Endothelial cell of umbilical vein (primary cell): ENCODE measurements at regions not wholly inside any gene's neighbourhood (a gene's known extent, or its start where the extent isn't known, plus 50 kb on each side); places are given as distances from the start of the nearest gene placed in this dataset.

Experiments
- BruUV-seq: library from RNA; stranded (reverse); fragments of 400-500 nt; replicated peaks from 2 replicates; lab custom pipeline; 2021; lab: Mats Ljungman, UMichigan
- CTCF ChIA-PET: fragments of 300-600, 350-600 bp; sonication (Branson Sonifier 250); formaldehyde crosslinking; loops from one replicate; lab custom pipeline; 2021; ENCODE audit warnings: antibody characterized with exemption, inconsistent platforms; lab: Charles Lee
- POLR2A ChIA-PET: fragments of 300-600, 350-600 bp; sonication (Branson Sonifier 250); formaldehyde crosslinking; loops from one replicate; lab custom pipeline; 2021; ENCODE audit warnings: antibody characterized with exemption, inconsistent platforms; lab: Charles Lee
- DNase-seq: peaks from one replicate; pipeline ENCODE4 v3.0.0-alpha.2; 2011; ENCODE audit warnings: low read depth, low spot score
- FAIRE-seq: peaks from 2 replicates; lab custom pipeline; 2011; peaks lifted over from hg19 to GRCh38; lab: Jason Lieb, UNC
- H2AFZ ChIP-seq: 2 replicates; pipeline ENCODE4 v1.6.0; 2012; ENCODE audit warnings: low read depth, low read length, control low read depth, inconsistent platforms
- H3K27ac ChIP-seq: 2 replicates; pipeline ENCODE4 v1.5.1; 2011; ENCODE audit warnings: low read depth, mild to moderate bottlenecking, control low read depth, low read length, moderate library complexity; ENCODE audit not compliant: insufficient read depth
- H3K27me3 ChIP-seq, 2 experiments: 2 replicates each; pipeline versions ENCODE4 v1.6.0 to v1.6.1; 2011; ENCODE audit warnings: low read length in 2 of 2, mixed read lengths in 1 of 2; ENCODE audit not compliant: control insufficient read depth in 2 of 2, insufficient read depth in 2 of 2
- H3K36me3 ChIP-seq, 2 experiments: 2 replicates in 1 of 2; 3 replicates in 1 of 2; pipeline ENCODE4 v1.5.1; 2011; ENCODE audit warnings: low read length in 2 of 2, mild to moderate bottlenecking in 1 of 2, moderate library complexity in 1 of 2; ENCODE audit not compliant: control insufficient read depth in 2 of 2, insufficient read depth in 2 of 2; ENCODE audit errors: extremely low read depth in 1 of 2
- H3K4me1 ChIP-seq: 3 replicates; pipeline ENCODE4 v1.5.1; 2011; ENCODE audit warnings: mild to moderate bottlenecking, low read length; ENCODE audit not compliant: control insufficient read depth, insufficient read depth; ENCODE audit errors: extremely low read depth
- H3K4me2 ChIP-seq: 2 replicates; pipeline ENCODE4 v1.6.1; 2011; ENCODE audit warnings: low read length, control low read depth, mixed read lengths; ENCODE audit not compliant: insufficient read depth
- H3K4me3 ChIP-seq, 3 experiments: fragments of 200-600 bp in 1 of 3; sonication (generic), shearing (Covaris generic) in 1 of 3; replicated peaks in 1 of 3; 2 replicates each; pipeline ENCODE4 v1.5.1; 2011 to 2016; ENCODE audit warnings: control low read depth in 3 of 3, low read length in 3 of 3, mild to moderate bottlenecking in 2 of 3, inconsistent platforms in 1 of 3, low read depth in 1 of 3, moderate library complexity in 1 of 3; ENCODE audit not compliant: insufficient read depth in 1 of 3
- H3K79me2 ChIP-seq: 2 replicates; pipeline ENCODE4 v1.6.0; 2012; ENCODE audit warnings: low read length, inconsistent platforms; ENCODE audit not compliant: control insufficient read depth, insufficient read depth
- H3K9ac ChIP-seq: replicated peaks from 2 replicates; pipeline ENCODE3; 2011; ENCODE audit warnings: low read length, control low read depth; ENCODE audit not compliant: insufficient read depth; ENCODE audit errors: extremely low read depth
- H3K9me1 ChIP-seq: replicated peaks from 3 replicates; pipeline ENCODE4 v1.6.0; 2011; ENCODE audit warnings: mild to moderate bottlenecking, low read length; ENCODE audit not compliant: control insufficient read depth, insufficient read depth; ENCODE audit errors: extremely low read depth
- H3K9me3 ChIP-seq: replicated peaks from 2 replicates; pipeline ENCODE4 v1.5.1; 2012; ENCODE audit warnings: low read length, inconsistent platforms; ENCODE audit not compliant: control insufficient read depth, insufficient read depth
- H4K20me1 ChIP-seq: replicated peaks from 2 replicates; pipeline ENCODE3; 2011; ENCODE audit warnings: mild to moderate bottlenecking, low read length; ENCODE audit not compliant: control insufficient read depth, insufficient read depth; ENCODE audit errors: extremely low read depth
- EZH2 ChIP-seq: IDR thresholded peaks from 2 replicates; pipeline ENCODE4 v1.6.1; 2012; ENCODE audit warnings: borderline replicate concordance, low read depth, mild to moderate bottlenecking, moderate library complexity, low read length, inconsistent platforms; ENCODE audit not compliant: severe bottlenecking
- FOS ChIP-seq: IDR thresholded peaks from 2 replicates; pipeline ENCODE4 v1.6.1; 2011; ENCODE audit warnings: mild to moderate bottlenecking, low read length, moderate library complexity, borderline replicate concordance; ENCODE audit not compliant: insufficient read depth
- GATA2 ChIP-seq: IDR thresholded peaks from 2 replicates; pipeline ENCODE4 v1.7.0; 2011; ENCODE audit warnings: low read depth, mild to moderate bottlenecking, moderate library complexity, mixed read lengths, low read length; ENCODE audit not compliant: insufficient read length, insufficient read depth
- JUN ChIP-seq: IDR thresholded peaks from 2 replicates; pipeline ENCODE4 v1.6.1; 2011; ENCODE audit warnings: borderline replicate concordance, low read depth; ENCODE audit not compliant: insufficient read length, insufficient read depth
- MYC ChIP-seq: IDR thresholded peaks from one replicate; pipeline ENCODE4 v1.6.1; 2011; ENCODE audit warnings: mild to moderate bottlenecking, low read depth, low read length
- POLR2A ChIP-seq: IDR thresholded peaks from 2 replicates; pipeline ENCODE4 v1.6.1; 2012; ENCODE audit warnings: low read depth, mild to moderate bottlenecking, control low read depth, low read length
- POLR2AphosphoS5 ChIP-seq: IDR thresholded peaks from 2 replicates; pipeline ENCODE4 v1.6.1; 2012; ENCODE audit warnings: low read depth, mild to moderate bottlenecking, control low read depth, low read length, moderate library complexity; ENCODE audit not compliant: insufficient read depth
- dilution Hi-C: fragments of 300-500 bp; cut with MboI; formaldehyde crosslinking; loops from one replicate; pipeline ENCODE4 v1.15.0; 2019; ENCODE audit warnings: low sequenced_read_pairs; ENCODE audit not compliant: extremely low pct_ligation_motif_present
- intact Hi-C: fragments of 100-400 bp; cut with micrococcal nuclease; formaldehyde crosslinking; loops from one replicate; pipeline ENCODE4 v1.10.0; 2022
- TF ChIP-seq, protein P1 (sequence below): IDR thresholded peaks from 2 replicates; pipeline ENCODE4 v1.6.1; 2011; ENCODE audit not compliant: insufficient read depth, insufficient read length
- TF ChIP-seq, protein P2 (sequence below), 2 donors: IDR thresholded peaks; 1 replicate in 1 of 2; 2 replicates in 1 of 2; pipeline ENCODE4 v1.5.1; 2011; ENCODE audit warnings: low read length in 2 of 2, mild to moderate bottlenecking in 2 of 2, moderate library complexity in 2 of 2, control low read depth in 1 of 2, inconsistent platforms in 1 of 2, low read depth in 1 of 2; ENCODE audit not compliant: insufficient read depth in 1 of 2; ENCODE audit errors: extremely low read depth in 1 of 2

GRCh38 chr6:63066055-63066704 is 145.1 kb upstream of the FKBP1C start:
- Histone ChIP-seq H3K4me3 (no peak overlapping the region), H3K4me2 (no peak overlapping the region), H3K9me1 (no peaks in the 10 kb centered on the region), H2AFZ (no peak overlapping the region), H3K27me3 (no peaks in the 10 kb centered on the region), H3K27ac (no peak overlapping the region), H3K36me3 (no peaks in the 10 kb centered on the region), H3K4me1 (no peaks in the 10 kb centered on the region), H3K9ac (no peak overlapping the region), H3K79me2 (no peaks in the 10 kb centered on the region), H3K9me3 (no peaks in the 10 kb centered on the region), H4K20me1 (no peaks in the 10 kb centered on the region)
- BruUV-seq = no TSS peak
- POLR2A ChIA-PET = no interaction called here
- intact Hi-C loops (no loop called here), dilution Hi-C loops (no loop called here)
- TF ChIP-seq FOS (no peak), POLR2AphosphoS5 (no peak), GATA2 (no peak)
- no peak for DNase-seq
- CTCF ChIA-PET = no interaction called here
- FAIRE-seq = no peak

DNA sequence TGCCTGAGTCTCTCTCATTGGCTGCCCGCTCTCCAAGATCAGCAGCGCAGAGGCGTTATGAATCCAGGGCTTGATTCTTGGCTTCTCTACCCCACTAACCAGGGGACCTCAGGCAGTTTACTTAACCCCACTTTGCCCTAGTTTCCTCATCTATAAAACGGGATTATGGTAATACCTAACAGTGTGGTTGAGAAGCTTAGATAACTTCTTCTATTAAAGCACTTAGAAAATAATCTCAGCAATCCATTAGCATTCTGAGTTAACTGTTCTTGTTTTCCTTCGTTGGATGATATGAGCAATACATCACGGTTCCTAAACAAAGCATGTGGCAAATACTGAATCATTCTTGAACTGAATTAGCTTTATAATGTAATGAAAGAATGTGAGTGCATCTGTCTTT is 116.3 kb upstream of the FKBP1C start:
- H3K4me3 ChIP-seq = no peak overlapping the region
- FAIRE-seq = no peak

More for the DNA sequence above, 116.3 kb upstream of the FKBP1C start:
- Histone ChIP-seq H3K4me2 (no peak overlapping the region), H3K36me3 (no peaks in the 10 kb centered on the region), H2AFZ (no peak overlapping the region), H4K20me1 (no peaks in the 10 kb centered on the region), H3K27me3 (no peaks in the 10 kb centered on the region), H3K27ac (no peak overlapping the region), H3K79me2 (no peaks in the 10 kb centered on the region), H3K9me1 (no peaks in the 10 kb centered on the region), H3K9me3 (no peaks in the 10 kb centered on the region), H3K9ac (no peak overlapping the region), H3K4me1 (no peaks in the 10 kb centered on the region)
- dilution Hi-C loops = no loop called here
- CTCF ChIA-PET = no interaction called here
- BruUV-seq = no TSS peak
- no peak for DNase-seq
- TF ChIP-seq POLR2A (no peak), GATA2 (no peak), POLR2AphosphoS5 (no peak), JUN (no peak), EZH2 (no peak), MYC (no peak)
- TF ChIP-seq, protein P1, sequence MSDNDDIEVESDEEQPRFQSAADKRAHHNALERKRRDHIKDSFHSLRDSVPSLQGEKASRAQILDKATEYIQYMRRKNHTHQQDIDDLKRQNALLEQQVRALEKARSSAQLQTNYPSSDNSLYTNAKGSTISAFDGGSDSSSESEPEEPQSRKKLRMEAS = no peak
- TF ChIP-seq, protein P2, sequence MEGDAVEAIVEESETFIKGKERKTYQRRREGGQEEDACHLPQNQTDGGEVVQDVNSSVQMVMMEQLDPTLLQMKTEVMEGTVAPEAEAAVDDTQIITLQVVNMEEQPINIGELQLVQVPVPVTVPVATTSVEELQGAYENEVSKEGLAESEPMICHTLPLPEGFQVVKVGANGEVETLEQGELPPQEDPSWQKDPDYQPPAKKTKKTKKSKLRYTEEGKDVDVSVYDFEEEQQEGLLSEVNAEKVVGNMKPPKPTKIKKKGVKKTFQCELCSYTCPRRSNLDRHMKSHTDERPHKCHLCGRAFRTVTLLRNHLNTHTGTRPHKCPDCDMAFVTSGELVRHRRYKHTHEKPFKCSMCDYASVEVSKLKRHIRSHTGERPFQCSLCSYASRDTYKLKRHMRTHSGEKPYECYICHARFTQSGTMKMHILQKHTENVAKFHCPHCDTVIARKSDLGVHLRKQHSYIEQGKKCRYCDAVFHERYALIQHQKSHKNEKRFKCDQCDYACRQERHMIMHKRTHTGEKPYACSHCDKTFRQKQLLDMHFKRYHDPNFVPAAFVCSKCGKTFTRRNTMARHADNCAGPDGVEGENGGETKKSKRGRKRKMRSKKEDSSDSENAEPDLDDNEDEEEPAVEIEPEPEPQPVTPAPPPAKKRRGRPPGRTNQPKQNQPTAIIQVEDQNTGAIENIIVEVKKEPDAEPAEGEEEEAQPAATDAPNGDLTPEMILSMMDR (IDR thresholded peaks at IDR 0.05; ENCODE audit: extremely low read depth in 1 of 2, insufficient read depth in 1 of 2, low read depth in 1 of 2, low read length in 2 of 2) = no peak
- intact Hi-C loops = no loop called here
- POLR2A ChIA-PET = no interaction called here
